Activated naive CD8-positive, alpha-beta T cell treated with anti-CD3 and anti-CD28 coated beads, Interleukin-2, amount 50 U/mL, for 24 hours (primary cell): ENCODE measurements at regions not wholly inside any gene's neighbourhood (a gene's known extent, or its start where the extent isn't known, plus 50 kb on each side); places are given as distances from the start of the nearest gene placed in this dataset.
A peak's percentile ranks its signal among the peaks of the same experiment; 100 is the strongest.
"Not testable (repeated sequence)": the region's sequence is repeated elsewhere in the genome, so short reads cannot be mapped to it uniquely, and the experiment has no call there.

ENCODE experiments used
- ATAC-seq: fragments of 150-1000 bp; cut with Tn5 transposase; one replicate; pipeline ENCODE4 v1.10.0; 2021
- DNase-seq: peaks from one replicate; pipeline ENCODE4 v3.0.0; 2021
- H3K27ac Mint-ChIP-seq: one replicate; pipeline ENCODE4 v1.8.0; 2021; ENCODE audit warnings: mild to moderate bottlenecking, mixed read lengths
- H3K27me3 Mint-ChIP-seq: one replicate; pipeline ENCODE4 v1.8.0; 2021; ENCODE audit warnings: mixed read lengths
- H3K36me3 Mint-ChIP-seq: one replicate; pipeline ENCODE4 v1.8.0; 2021; ENCODE audit warnings: low read depth, mixed read lengths
- H3K4me1 Mint-ChIP-seq: one replicate; pipeline ENCODE4 v1.8.0; 2021; ENCODE audit warnings: mixed read lengths
- H3K4me3 Mint-ChIP-seq: one replicate; pipeline ENCODE4 v1.8.0; 2021; ENCODE audit warnings: mild to moderate bottlenecking, moderate library complexity, mixed read lengths
- H3K9me3 Mint-ChIP-seq: one replicate; pipeline ENCODE4 v1.8.0; 2021; ENCODE audit warnings: mixed read lengths

DNA sequence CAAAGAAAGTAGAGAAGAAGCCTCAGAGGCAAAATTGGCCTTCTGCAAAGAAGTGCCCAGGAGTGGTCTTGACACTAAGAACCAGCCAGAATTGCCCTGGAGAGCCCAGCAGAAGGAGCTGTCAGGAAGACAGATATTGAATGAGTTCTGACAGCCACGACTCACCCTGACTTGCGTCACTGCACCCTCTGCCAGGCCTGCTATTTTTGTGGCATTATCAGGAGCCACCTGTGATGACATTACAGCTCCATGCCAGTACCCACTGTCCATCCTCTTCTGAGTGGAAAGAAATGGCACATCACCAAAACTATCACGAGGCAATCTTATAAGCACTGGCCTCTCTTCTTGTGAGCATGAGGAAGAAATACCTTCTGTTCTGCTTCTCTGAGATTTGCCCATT lies 67.7 kb downstream of the SMIM20 start:
- Mint-ChIP-seq H3K27ac (no peak overlapping the region), H3K9me3 (no peaks in the 10 kb centered on the region), H3K4me3 (no peak overlapping the region), H3K4me1 (no peaks in the 10 kb centered on the region), H3K27me3 (no peaks in the 10 kb centered on the region), H3K36me3 (no peaks in the 10 kb centered on the region)
- DNase-seq (no peak), ATAC-seq (no peak)

DNA sequence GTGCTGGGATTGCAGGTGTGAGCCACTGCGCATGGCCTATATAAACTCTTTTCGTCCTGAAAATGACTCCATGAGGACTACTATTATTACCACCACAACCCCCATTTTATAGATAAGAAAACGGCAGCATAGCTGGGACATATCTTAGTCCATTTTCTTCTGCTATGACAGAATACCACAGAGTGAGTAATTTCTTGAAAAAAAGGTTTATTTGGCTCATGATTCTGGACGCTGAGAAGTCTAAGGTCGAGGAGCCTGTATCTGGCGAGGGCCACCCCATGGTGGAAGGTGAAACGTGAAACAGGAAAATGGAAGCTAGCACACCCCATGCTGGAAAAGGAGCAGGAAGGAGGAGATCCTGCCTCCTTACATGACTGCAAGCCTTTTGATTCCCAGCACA lies 68.9 kb downstream of the SMIM20 start:
- ATAC-seq = no peak
- H3K36me3 Mint-ChIP-seq = no peaks in the 10 kb centered on the region
- no peak overlapping the region for H3K4me3 Mint-ChIP-seq
- H3K27me3 Mint-ChIP-seq = no peaks in the 10 kb centered on the region
- no peak for DNase-seq
- no peak overlapping the region for H3K27ac Mint-ChIP-seq
- H3K9me3 Mint-ChIP-seq = no peaks in the 10 kb centered on the region
- no peaks in the 10 kb centered on the region for H3K4me1 Mint-ChIP-seq

DNA sequence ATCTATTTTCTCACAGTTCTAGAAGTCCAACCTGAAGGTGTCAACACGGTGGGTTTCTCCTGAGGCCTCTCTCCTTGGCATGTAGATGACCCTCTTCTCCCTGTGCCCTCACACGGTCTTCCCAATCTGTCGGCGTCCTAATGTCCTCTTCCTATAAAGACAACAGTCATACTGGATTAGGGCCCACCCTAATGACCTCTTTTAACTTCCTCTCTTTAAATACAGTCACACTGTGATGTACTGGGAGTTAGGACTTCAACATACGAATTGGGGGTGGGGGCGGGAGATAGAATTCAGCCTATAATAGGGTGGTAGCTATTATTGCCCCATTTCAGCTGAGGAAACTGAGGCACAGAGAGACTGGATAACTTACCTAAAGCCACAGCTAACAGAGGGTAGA lies 70.2 kb downstream of the SMIM20 start:
- Mint-ChIP-seq H3K36me3 (no peaks in the 10 kb centered on the region), H3K9me3 (no peaks in the 10 kb centered on the region), H3K27me3 (no peaks in the 10 kb centered on the region), H3K27ac (no peak overlapping the region), H3K4me3 (no peak overlapping the region), H3K4me1 (no peaks in the 10 kb centered on the region)
- DNase-seq = no peak
- no peak for ATAC-seq

DNA sequence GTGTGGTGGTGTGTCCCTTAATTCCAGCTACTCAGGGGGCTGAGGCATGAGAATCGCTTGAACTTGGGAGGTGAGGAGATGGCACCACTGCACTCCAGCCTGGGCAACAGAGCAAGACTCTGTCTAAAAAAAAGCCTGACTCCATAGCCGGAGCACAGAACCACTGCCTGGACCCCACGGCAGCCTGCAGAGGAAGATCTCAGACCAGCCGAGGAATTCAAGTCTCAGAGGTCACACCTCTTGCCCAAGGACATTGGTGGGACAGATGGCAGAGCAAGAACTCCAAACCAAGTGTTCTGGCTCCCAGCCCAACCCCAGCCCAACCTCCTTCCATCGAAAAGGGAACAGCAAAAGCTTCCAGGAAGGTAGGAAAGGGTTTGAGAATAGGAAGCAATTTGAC lies 70.8 kb downstream of the SMIM20 start:
- H3K4me1 Mint-ChIP-seq = no peaks in the 10 kb centered on the region
- H3K4me3 Mint-ChIP-seq = no peak overlapping the region
- H3K36me3 Mint-ChIP-seq = no peaks in the 10 kb centered on the region
- DNase-seq (no peak), ATAC-seq (no peak)
- H3K9me3 Mint-ChIP-seq = no peaks in the 10 kb centered on the region
- no peak overlapping the region for H3K27ac Mint-ChIP-seq
- H3K27me3 Mint-ChIP-seq = no peaks in the 10 kb centered on the region

DNA sequence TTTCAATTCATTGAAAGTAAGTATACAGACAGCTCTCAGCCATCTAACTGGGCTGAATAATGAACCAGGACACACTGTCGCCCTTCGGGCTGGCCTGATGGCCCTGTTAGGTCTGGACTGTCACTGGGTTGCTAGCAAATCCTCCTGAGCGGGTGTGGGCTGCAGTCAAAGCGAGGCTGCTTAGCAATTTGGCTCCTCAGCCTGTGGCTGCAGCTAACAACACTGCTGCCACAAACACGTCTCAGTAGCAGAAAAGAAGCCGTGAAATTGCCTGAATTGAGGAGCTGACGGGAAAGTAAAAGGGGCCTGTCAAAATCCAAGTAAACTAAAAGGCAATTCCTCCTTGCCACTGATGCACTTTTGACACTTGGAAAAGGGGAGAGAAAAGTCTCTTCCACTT lies 72.8 kb downstream of the SMIM20 start:
- Mint-ChIP-seq H3K9me3 (no peaks in the 10 kb centered on the region), H3K4me1 (no peaks in the 10 kb centered on the region), H3K4me3 (no peak overlapping the region), H3K27me3 (no peaks in the 10 kb centered on the region), H3K36me3 (no peaks in the 10 kb centered on the region), H3K27ac (no peak overlapping the region)
- no peak for ATAC-seq
- DNase-seq = no peak

DNA sequence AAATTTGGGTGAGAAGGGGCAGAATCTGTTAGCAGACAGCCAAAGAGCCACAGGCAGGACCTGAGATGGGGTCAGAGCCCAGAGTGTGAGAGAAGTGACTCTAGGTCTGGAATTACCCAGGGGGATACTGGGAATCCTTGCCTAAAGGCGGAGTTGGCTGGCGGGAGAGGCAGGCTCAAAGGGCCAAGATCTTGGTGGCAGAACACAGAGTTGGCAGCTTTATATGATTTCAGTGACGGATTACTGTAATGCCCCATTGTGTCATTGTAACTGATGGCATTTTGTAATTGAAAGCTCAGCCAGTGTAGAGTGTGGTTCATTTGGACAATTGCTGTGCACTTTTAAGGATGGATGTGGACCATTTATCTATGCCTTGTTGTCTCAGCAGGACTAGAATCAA lies 77.3 kb downstream of the SMIM20 start:
- DNase-seq (no peak), ATAC-seq (no peak)
- Mint-ChIP-seq H3K36me3 (no peaks in the 10 kb centered on the region), H3K27ac (no peak overlapping the region), H3K4me3 (no peak overlapping the region), H3K27me3 (no peaks in the 10 kb centered on the region), H3K4me1 (peaks cover 9% of the 10 kb centered on the region), H3K9me3 (no peaks in the 10 kb centered on the region)

DNA sequence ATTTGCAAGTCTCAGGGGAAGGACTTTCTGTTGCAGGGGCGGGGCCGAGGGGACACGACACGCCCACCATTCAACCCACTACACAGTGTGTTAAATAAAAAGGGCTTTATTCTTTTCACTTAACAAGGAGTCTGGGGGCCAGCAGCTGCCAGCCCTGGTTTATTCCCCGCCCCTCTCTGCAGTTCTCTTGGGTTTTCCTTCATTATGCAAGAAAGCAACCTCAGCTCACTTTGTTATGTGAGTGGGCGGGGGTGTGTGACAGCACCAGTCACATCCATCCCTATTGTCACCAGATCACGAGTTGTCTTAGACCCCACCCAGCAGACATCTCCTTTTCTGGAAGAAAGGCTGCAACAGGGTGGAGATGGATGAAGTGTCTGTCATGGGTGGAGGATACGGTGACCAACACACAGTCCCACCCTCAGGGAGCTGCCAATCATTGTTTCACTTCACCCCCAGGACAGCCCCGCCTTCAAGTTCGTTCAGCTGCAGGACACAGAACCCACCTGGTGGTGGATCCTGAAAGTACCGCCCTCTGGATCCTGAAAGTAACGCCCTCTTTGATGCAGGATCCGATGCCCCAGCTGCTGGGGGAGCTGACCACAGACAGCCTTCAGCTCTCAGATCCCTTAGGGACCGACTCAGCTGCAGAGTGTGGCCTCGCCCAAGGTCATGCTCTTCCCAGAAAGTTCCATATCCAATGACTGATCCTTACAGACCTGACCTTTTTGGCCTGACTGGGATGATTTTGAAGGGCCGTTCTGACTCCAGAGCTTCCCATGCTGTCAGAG lies 79.6 kb downstream of the SMIM20 start:
- ATAC-seq = peak; percentile 53
- H3K4me1 Mint-ChIP-seq = peaks cover 9% of the 10 kb centered on the region
- no peaks in the 10 kb centered on the region for H3K9me3 Mint-ChIP-seq
- DNase-seq = peak; percentile 36
- peaks cover 2% of the 10 kb centered on the region for H3K27me3 Mint-ChIP-seq
- no peak overlapping the region for H3K27ac Mint-ChIP-seq
- no peaks in the 10 kb centered on the region for H3K36me3 Mint-ChIP-seq
- no peak overlapping the region for H3K4me3 Mint-ChIP-seq

DNA sequence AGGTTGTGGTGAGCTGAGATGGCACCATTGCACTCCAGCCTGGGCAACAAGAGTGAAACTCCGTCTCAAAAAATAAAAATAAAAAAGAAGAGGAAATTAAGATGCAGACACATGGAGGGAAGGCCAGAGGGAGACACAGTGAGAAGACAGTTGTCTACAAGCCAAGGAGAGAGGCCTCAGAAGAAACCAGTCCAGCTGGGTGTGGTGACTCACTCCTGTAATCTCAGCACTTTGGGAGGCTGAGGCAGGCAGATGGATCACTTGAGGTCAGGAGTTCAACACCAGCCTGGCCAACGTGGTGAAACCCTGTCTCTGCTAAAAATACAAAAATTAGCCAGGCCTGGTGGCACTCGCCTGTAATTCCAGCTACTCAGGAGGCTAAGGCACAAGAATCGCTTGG lies 80.6 kb downstream of the SMIM20 start:
- ATAC-seq, H3K4me3 Mint-ChIP-seq, H3K36me3 Mint-ChIP-seq, H3K27me3 Mint-ChIP-seq, H3K9me3 Mint-ChIP-seq, DNase-seq, H3K4me1 Mint-ChIP-seq, H3K27ac Mint-ChIP-seq: not testable (repeated sequence)

DNA sequence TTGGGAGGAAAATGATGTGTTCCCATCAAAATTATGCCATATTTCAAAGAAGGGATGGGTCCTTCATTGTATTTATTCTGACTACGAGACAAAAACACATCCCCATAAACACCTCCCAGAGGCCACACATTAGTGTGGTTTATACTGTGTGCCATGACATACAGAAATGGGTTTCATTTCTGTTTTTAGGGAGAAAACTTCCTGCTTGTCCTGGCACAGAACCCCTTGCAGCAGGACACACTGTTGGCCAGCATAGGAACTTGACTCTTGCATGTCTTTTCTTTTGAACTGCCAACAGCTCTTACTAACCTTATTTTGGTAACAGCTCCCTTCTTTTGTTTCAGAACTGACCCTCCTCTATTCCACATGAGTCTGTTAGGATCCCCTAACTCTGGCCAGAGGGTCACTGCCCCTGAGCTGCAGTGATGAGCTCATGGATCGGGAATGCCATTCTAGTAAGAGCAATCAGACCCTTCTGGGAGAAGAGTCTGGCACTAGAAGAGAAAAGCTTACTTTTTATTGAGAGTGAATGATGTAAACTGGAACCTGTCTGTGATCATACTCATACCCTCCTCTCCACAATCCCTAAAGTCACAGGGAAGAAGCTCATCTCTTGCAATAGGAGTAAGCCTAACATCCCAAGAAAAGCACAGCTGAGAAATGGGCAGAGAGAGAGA lies 86.4 kb downstream of the SMIM20 start:
- no peak overlapping the region for H3K4me3 Mint-ChIP-seq
- DNase-seq = no peak

DNA sequence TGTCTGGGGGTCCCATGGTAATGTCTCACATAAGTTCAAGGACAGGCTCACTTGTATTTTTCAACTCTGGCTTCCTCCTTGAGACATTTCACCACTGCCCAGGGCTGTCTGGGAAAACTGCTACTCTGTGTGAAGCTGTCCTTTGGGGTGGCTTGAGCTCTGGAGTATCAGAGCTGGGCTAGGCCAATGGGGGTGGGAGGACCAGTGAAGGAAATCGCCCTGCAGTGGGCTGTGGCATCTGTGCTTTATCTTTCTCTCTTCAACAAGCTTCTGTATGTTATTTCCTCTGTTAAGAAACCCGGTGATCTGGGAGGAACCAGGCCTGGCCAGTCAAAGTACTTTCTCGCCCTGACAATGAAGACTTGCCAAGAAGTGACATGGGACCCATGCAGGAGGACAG lies 87.4 kb downstream of the SMIM20 start:
- Mint-ChIP-seq H3K27me3 (peaks cover 6% of the 10 kb centered on the region), H3K36me3 (no peaks in the 10 kb centered on the region), H3K27ac (no peak overlapping the region), H3K4me3 (no peak overlapping the region), H3K4me1 (no peaks in the 10 kb centered on the region), H3K9me3 (no peaks in the 10 kb centered on the region)
- ATAC-seq (no peak), DNase-seq (no peak)

More for the DNA sequence above, 86.4 kb downstream of the SMIM20 start:
- no peak overlapping the region for H3K27ac Mint-ChIP-seq
- no peaks in the 10 kb centered on the region for H3K9me3 Mint-ChIP-seq
- H3K27me3 Mint-ChIP-seq = peaks cover 6% of the 10 kb centered on the region
- ATAC-seq = no peak
- H3K36me3 Mint-ChIP-seq = no peaks in the 10 kb centered on the region
- no peaks in the 10 kb centered on the region for H3K4me1 Mint-ChIP-seq

DNA sequence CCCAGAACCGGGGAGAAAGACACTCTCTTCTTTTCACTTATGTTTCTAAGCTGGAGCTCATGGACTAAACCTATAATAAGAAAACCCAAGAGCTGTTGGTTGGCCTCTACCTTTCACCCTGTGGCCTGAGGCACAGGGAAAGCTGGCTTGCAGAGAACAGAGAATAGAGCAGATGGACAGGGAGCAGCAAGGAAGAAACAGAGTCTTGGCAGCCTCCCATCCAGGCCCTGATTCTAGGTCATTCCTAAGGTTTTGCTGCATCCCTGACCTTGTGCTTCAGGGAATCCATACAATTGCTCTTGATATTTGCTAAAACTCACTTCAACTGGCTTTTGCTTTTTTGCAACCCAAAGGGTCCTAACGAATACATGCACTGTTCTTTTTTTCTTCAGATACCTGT lies 87.8 kb downstream of the SMIM20 start:
- ATAC-seq (no peak), DNase-seq (no peak)
- no peaks in the 10 kb centered on the region for H3K4me1 Mint-ChIP-seq
- H3K36me3 Mint-ChIP-seq = no peaks in the 10 kb centered on the region
- no peaks in the 10 kb centered on the region for H3K9me3 Mint-ChIP-seq
- no peak overlapping the region for H3K4me3 Mint-ChIP-seq
- H3K27ac Mint-ChIP-seq = no peak overlapping the region
- peaks cover 6% of the 10 kb centered on the region for H3K27me3 Mint-ChIP-seq

DNA sequence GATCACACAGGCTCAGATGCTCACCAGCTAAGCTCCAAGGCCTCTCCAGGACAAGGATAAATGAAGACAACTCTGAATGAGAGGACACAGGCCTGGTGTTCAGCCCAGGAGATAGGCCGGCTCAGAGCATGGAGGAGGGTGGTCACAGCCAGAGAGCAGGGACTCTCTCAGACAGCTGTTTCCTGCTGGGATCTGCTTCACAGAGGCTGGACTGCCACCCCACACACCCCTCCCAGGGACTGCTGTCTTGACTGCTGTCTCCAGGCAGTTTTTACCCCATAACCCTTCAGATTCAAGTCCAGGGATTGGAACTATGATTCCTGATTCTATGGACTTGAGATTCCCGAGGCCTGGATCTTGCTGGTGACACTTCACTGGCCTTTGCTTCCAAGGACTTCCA lies 89.0 kb downstream of the SMIM20 start:
- DNase-seq (no peak), ATAC-seq (no peak)
- Mint-ChIP-seq H3K27me3 (peaks cover 6% of the 10 kb centered on the region), H3K4me3 (no peak overlapping the region), H3K36me3 (no peaks in the 10 kb centered on the region), H3K4me1 (no peaks in the 10 kb centered on the region), H3K27ac (no peak overlapping the region), H3K9me3 (no peaks in the 10 kb centered on the region)

DNA sequence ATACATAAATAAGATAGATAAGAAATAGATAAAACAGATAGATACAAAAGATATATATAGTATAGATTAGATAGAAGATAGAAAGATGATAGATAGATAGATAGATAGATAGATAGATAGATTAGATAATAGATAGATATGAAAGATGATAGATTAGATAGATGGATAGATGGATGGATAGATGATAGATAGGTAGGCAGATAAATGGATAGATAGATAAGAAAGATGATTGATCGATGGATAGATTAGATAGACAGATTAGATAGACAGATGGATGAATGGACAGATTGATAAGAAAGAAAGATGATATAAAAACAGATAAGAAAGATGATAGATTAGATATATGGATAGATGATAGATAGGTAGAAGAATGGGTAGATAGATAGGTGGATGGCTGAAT lies 90.3 kb downstream of the SMIM20 start:
- Mint-ChIP-seq H3K27ac (no peak overlapping the region), H3K4me1 (no peaks in the 10 kb centered on the region), H3K4me3 (no peak overlapping the region), H3K36me3 (no peaks in the 10 kb centered on the region), H3K27me3 (peaks cover 6% of the 10 kb centered on the region), H3K9me3 (peaks cover 6% of the 10 kb centered on the region)
- DNase-seq = no peak
- ATAC-seq = no peak

DNA sequence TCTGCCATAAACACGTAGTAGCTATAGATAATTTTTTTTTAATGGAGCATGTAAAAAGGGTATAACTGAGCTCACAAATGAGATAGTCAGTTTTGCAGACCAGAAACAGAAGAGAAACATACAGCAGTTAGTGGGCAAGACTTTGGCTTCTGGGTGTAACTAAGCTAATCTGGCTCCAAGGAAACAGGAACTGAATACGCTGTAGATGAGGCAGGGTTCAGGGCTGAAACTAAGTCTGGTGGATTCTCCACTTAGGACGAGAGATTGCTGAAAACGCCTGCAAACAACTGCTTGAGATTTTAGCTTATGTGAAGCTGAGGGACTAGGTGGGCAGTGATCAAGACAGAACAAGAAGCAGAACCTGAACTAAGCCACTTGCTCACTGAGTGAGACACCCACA lies 91.7 kb downstream of the SMIM20 start:
- H3K4me3 Mint-ChIP-seq = no peak overlapping the region
- no peak for DNase-seq
- H3K27ac Mint-ChIP-seq = no peak overlapping the region
- H3K9me3 Mint-ChIP-seq = peaks cover 18% of the 10 kb centered on the region
- H3K36me3 Mint-ChIP-seq = no peaks in the 10 kb centered on the region
- no peaks in the 10 kb centered on the region for H3K4me1 Mint-ChIP-seq
- peaks cover 14% of the 10 kb centered on the region for H3K27me3 Mint-ChIP-seq
- ATAC-seq = no peak

DNA sequence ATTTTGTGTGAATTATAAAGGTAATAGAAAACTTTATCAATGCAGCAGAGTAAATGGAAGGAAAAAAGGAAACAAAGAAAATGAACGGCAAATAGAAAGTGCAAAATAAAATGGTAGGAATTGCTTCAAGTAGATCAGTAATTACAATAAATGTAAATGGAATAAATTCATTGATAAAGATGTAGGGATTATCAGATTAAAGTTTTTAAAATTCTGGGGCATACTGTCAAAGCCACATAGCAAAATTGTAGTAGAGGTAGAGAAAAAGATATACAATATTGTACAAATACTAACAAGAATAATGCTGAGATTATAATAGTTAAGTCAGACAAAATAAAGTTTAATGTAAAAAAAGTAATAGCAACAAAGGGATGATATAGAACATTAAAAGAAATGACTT lies 94.7 kb downstream of the SMIM20 start:
- DNase-seq (no peak), ATAC-seq (no peak)
- H3K27ac Mint-ChIP-seq = no peak overlapping the region
- H3K9me3 Mint-ChIP-seq = peaks cover 18% of the 10 kb centered on the region
- no peaks in the 10 kb centered on the region for H3K4me1 Mint-ChIP-seq
- H3K4me3 Mint-ChIP-seq = no peak overlapping the region
- H3K27me3 Mint-ChIP-seq = peaks cover 28% of the 10 kb centered on the region
- H3K36me3 Mint-ChIP-seq = no peaks in the 10 kb centered on the region
